HFF-Myc (cell line): ENCODE measurements at regions not wholly inside any gene's neighbourhood (a gene's known extent, or its start where the extent isn't known, plus 50 kb on each side); places are given as distances from the start of the nearest gene placed in this dataset.
"Not testable (repeated sequence)": the region's sequence is repeated elsewhere in the genome, so short reads cannot be mapped to it uniquely, and the experiment has no call there.

Experiments used
- DNase-seq: peaks from one replicate; pipeline ENCODE4 v3.0.0-alpha.2; 2011; ENCODE audit warnings: low read depth; ENCODE audit errors: extremely low read depth
- H3K4me3 ChIP-seq: replicated peaks from 2 replicates; pipeline ENCODE4 v1.5.1; 2011; ENCODE audit warnings: low read depth, mild to moderate bottlenecking, control low read depth, low read length
- TF ChIP-seq, protein P1 (sequence below): IDR thresholded peaks from 2 replicates; pipeline ENCODE4 v1.5.1; 2012; ENCODE audit warnings: mild to moderate bottlenecking, low read depth, low read length, control low read depth; ENCODE audit errors: missing control alignments

- DNase-seq = no peak
- TF ChIP-seq, protein P1, sequence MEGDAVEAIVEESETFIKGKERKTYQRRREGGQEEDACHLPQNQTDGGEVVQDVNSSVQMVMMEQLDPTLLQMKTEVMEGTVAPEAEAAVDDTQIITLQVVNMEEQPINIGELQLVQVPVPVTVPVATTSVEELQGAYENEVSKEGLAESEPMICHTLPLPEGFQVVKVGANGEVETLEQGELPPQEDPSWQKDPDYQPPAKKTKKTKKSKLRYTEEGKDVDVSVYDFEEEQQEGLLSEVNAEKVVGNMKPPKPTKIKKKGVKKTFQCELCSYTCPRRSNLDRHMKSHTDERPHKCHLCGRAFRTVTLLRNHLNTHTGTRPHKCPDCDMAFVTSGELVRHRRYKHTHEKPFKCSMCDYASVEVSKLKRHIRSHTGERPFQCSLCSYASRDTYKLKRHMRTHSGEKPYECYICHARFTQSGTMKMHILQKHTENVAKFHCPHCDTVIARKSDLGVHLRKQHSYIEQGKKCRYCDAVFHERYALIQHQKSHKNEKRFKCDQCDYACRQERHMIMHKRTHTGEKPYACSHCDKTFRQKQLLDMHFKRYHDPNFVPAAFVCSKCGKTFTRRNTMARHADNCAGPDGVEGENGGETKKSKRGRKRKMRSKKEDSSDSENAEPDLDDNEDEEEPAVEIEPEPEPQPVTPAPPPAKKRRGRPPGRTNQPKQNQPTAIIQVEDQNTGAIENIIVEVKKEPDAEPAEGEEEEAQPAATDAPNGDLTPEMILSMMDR = no peak
- no peak overlapping the region for H3K4me3 ChIP-seq
These were observed 880.1 kb downstream of the PDCD6IP start for GRCh38 chr3:34678575-34678974.

- not testable (repeated sequence) for DNase-seq, H3K4me3 ChIP-seq
These were observed 880.6 kb downstream of the PDCD6IP start for GRCh38 chr3:34679055-34679454.

- no peak overlapping the region for H3K4me3 ChIP-seq
- TF ChIP-seq, protein P1 = peak; percentile 5
- no peak for DNase-seq
These were observed 885.4 kb downstream of the PDCD6IP start for GRCh38 chr3:34683851-34684250.

GRCh38 chr3:34686541-34686940 lies 888.1 kb downstream of the PDCD6IP start:
- H3K4me3 ChIP-seq = no peak overlapping the region
- TF ChIP-seq, protein P1 = no peak
- no peak for DNase-seq

DNA sequence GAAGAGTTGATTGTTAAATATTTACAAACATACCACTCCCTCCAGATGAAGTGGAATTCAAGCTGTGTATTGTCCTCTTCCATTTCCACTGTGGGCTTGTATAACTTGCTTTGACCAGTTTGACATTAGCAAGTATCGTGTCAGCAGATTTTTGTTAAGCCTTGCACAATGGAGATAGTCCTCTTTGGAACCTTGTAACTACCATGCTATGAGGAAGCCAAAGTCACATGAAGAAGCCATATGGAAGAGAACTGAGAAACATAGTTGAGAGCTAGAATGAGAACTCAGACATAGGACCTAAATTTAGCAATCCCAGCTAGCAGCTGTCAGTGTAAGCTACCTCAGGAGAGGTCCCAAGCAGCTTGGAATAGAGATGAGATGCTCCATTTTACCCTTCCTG lies 889.2 kb downstream of the PDCD6IP start:
- DNase-seq = no peak
- TF ChIP-seq, protein P1 = no peak
- H3K4me3 ChIP-seq = no peak overlapping the region

- no peak for DNase-seq
- TF ChIP-seq, protein P1 = no peak
- H3K4me3 ChIP-seq = no peak overlapping the region
These were observed 898.4 kb downstream of the PDCD6IP start for GRCh38 chr3:34696831-34697230.

GRCh38 chr3:34703053-34703452 lies 904.6 kb downstream of the PDCD6IP start:
- H3K4me3 ChIP-seq = no peak overlapping the region
- TF ChIP-seq, protein P1 = no peak
- no peak for DNase-seq
